GM19099 (cell line): ENCODE measurements at regions not wholly inside any gene's neighbourhood (a gene's known extent, or its start where the extent isn't known, plus 50 kb on each side); places are given as distances from the start of the nearest gene placed in this dataset.

Experiments
- POLR2A ChIP-seq: IDR thresholded peaks from 3 replicates; pipeline ENCODE4 v1.6.1; 2011; ENCODE audit warnings: low read depth; ENCODE audit not compliant: insufficient read length; ENCODE audit errors: extremely low read depth

DNA sequence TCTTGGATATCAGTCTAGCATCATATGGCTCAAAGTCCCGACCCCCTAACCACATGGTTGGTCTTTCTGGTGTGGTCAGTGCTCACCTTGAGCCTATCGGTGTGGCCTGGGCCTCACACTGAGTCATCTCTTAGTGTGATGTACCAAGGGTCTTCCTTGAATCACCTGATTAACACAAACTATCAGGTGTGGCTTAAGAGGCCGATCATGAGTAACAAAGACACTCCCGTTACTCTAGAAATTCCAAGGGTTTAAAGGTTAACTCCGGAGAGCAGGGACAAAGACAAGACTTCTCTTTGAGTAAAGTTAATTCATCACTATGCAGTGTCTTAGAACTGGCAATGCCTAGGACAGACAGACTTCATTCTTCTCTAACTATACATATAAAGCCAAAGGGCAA lies 52.3 kb upstream of the ARMC3 start:
- no peak for TF ChIP-seq POLR2A

GRCh38 chr10:22874189-22874854 lies 53.5 kb upstream of the ARMC3 start:
- TF ChIP-seq POLR2A: no peak

- TF ChIP-seq POLR2A: no peak
Observed at GRCh38 chr10:22856444-22857074, 71.3 kb upstream of the ARMC3 start.

GRCh38 chr10:22854935-22855421 lies 72.9 kb upstream of the ARMC3 start:
- no peak for TF ChIP-seq POLR2A

DNA sequence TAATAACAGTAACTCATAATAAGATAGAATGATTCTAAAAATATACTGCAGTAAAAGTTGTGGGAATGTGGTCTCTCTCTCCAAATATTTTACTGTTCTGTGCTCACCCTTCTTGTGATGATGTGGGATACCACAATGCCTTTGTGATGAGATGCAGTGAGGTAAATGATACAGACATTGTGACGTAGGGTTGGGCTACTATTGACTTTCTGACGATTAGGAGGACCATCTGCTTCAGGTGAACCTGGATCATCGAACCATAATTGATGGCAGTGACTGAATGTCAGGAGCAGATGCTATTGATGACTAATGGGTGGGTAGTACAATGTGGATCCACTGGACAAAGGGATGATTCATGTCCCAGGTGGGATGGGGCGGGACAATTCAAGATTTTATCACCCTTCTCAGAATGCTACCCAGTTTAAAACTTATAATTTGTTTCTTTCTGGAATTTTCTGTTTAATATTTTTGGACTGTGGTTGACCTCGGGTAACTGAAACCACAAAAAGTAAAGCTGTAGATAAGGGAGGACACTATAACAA lies 73.9 kb upstream of the ARMC3 start:
- no peak for TF ChIP-seq POLR2A

GRCh38 chr10:22852712-22853353 lies 75.0 kb upstream of the ARMC3 start:
- no peak for TF ChIP-seq POLR2A

- no peak for TF ChIP-seq POLR2A
Observed at GRCh38 chr10:22851865-22852239, 76.0 kb upstream of the ARMC3 start.

- no peak for TF ChIP-seq POLR2A
Observed at GRCh38 chr10:22850541-22850940, 77.3 kb upstream of the ARMC3 start.

GRCh38 chr10:22849077-22849805 lies 78.6 kb upstream of the ARMC3 start:
- TF ChIP-seq POLR2A: no peak

GRCh38 chr10:22848509-22848908 lies 79.3 kb upstream of the ARMC3 start:
- no peak for TF ChIP-seq POLR2A

DNA sequence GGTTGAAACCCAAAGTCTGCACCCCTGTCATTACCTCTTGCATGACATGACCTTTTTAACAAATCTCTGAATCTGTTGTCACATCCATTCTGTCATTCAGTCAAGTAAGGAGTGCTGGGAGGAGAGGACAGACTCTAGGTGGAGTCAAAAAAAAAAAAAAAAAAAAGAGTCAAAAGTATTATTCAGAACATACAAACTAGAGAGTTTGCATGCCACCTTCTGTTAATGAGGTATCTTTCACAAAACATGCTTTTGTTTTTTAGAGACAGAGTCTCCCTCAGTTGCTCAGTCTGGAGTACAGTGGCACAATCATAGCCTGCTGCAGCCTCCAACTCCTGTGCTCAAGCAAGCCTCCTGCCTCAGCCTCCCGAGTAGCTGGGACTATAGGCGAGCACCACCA lies 81.6 kb upstream of the ARMC3 start:
- TF ChIP-seq POLR2A: no peak

- no peak for TF ChIP-seq POLR2A
Observed at GRCh38 chr10:22839639-22840038, 88.2 kb upstream of the ARMC3 start.

GRCh38 chr10:22837771-22838170 lies 90.1 kb upstream of the ARMC3 start:
- TF ChIP-seq POLR2A: no peak

DNA sequence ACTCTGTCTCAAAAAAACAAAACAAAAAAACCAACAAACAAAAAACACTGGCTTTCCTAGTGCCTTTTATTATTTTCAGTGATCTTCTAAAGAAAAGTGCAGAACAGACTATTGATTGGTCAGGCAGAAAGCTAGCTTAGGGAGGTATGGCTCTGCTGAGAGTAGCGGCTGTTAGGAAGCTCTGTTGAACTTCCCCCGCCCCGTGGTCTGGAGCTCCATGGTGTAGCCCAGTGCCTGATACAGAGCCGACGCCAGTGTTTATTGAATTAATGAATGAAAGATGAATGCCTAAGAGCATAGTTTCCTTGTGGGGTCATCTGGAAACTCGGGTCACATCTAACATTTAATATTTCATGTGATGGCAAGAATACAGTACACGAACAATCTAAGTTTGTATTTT lies 90.5 kb upstream of the ARMC3 start:
- TF ChIP-seq POLR2A: no peak

- no peak for TF ChIP-seq POLR2A
Observed at GRCh38 chr10:22834471-22834870, 93.4 kb upstream of the ARMC3 start.

- no peak for TF ChIP-seq POLR2A
Observed at GRCh38 chr10:22833781-22834180, 94.1 kb upstream of the ARMC3 start.

GRCh38 chr10:22833353-22833752 lies 94.5 kb upstream of the ARMC3 start:
- no peak for TF ChIP-seq POLR2A
